ENCODE measurements at regions not wholly inside any gene's neighbourhood (a gene's known extent, or its start where the extent isn't known, plus 50 kb on each side); places are given as distances from the start of the nearest gene placed in this dataset.
A peak's percentile ranks its signal among the peaks of the same experiment; 100 is the strongest.

DNA sequence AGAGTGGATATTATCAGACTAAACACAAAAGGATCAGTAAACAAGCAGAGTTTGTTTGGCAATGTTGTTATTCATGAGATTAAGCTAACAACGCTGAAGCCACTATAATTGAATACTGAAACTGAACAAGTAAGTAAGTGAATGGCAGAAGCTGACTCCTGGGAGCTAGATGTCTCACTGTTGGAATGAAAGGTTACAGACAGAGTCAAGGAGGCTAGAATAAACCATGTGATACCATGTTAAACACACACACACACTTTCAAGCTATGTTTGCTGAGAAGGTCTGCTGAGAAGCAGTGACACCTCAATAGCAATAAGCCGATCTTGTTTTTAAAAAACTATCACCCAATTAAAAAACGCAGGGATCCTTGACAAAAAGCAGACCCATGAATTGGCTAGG is 1609.4 kb upstream of the MIR17HG start:
- no peaks in the 10 kb centered on the region for H3K9me3 Mint-ChIP-seq
- peaks cover 13% of the 10 kb centered on the region for H3K4me1 Mint-ChIP-seq
- ChIA-PET CTCF (no interaction called here), POLR2A (no interaction called here)
- ATAC-seq (no peak), DNase-seq (ENCODE audit: low spot score) (no peak)
- TF ChIP-seq, protein P1, sequence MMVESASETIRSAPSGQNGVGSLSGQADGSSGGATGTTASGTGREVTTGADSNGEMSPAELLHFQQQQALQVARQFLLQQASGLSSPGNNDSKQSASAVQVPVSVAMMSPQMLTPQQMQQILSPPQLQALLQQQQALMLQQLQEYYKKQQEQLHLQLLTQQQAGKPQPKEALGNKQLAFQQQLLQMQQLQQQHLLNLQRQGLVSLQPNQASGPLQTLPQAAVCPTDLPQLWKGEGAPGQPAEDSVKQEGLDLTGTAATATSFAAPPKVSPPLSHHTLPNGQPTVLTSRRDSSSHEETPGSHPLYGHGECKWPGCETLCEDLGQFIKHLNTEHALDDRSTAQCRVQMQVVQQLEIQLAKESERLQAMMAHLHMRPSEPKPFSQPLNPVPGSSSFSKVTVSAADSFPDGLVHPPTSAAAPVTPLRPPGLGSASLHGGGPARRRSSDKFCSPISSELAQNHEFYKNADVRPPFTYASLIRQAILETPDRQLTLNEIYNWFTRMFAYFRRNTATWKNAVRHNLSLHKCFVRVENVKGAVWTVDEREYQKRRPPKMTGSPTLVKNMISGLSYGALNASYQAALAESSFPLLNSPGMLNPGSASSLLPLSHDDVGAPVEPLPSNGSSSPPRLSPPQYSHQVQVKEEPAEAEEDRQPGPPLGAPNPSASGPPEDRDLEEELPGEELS (CRISPR knock-in tag; IDR thresholded peaks at IDR 0.05), result no peak
- TF ChIP-seq, protein P2, sequence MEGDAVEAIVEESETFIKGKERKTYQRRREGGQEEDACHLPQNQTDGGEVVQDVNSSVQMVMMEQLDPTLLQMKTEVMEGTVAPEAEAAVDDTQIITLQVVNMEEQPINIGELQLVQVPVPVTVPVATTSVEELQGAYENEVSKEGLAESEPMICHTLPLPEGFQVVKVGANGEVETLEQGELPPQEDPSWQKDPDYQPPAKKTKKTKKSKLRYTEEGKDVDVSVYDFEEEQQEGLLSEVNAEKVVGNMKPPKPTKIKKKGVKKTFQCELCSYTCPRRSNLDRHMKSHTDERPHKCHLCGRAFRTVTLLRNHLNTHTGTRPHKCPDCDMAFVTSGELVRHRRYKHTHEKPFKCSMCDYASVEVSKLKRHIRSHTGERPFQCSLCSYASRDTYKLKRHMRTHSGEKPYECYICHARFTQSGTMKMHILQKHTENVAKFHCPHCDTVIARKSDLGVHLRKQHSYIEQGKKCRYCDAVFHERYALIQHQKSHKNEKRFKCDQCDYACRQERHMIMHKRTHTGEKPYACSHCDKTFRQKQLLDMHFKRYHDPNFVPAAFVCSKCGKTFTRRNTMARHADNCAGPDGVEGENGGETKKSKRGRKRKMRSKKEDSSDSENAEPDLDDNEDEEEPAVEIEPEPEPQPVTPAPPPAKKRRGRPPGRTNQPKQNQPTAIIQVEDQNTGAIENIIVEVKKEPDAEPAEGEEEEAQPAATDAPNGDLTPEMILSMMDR (IDR thresholded peaks at IDR 0.05), result no peak
- TF ChIP-seq, protein P3, sequence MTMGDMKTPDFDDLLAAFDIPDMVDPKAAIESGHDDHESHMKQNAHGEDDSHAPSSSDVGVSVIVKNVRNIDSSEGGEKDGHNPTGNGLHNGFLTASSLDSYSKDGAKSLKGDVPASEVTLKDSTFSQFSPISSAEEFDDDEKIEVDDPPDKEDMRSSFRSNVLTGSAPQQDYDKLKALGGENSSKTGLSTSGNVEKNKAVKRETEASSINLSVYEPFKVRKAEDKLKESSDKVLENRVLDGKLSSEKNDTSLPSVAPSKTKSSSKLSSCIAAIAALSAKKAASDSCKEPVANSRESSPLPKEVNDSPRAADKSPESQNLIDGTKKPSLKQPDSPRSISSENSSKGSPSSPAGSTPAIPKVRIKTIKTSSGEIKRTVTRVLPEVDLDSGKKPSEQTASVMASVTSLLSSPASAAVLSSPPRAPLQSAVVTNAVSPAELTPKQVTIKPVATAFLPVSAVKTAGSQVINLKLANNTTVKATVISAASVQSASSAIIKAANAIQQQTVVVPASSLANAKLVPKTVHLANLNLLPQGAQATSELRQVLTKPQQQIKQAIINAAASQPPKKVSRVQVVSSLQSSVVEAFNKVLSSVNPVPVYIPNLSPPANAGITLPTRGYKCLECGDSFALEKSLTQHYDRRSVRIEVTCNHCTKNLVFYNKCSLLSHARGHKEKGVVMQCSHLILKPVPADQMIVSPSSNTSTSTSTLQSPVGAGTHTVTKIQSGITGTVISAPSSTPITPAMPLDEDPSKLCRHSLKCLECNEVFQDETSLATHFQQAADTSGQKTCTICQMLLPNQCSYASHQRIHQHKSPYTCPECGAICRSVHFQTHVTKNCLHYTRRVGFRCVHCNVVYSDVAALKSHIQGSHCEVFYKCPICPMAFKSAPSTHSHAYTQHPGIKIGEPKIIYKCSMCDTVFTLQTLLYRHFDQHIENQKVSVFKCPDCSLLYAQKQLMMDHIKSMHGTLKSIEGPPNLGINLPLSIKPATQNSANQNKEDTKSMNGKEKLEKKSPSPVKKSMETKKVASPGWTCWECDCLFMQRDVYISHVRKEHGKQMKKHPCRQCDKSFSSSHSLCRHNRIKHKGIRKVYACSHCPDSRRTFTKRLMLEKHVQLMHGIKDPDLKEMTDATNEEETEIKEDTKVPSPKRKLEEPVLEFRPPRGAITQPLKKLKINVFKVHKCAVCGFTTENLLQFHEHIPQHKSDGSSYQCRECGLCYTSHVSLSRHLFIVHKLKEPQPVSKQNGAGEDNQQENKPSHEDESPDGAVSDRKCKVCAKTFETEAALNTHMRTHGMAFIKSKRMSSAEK (CRISPR knock-in tag; IDR thresholded peaks at IDR 0.05; ENCODE audit: borderline replicate concordance), result no peak
- no peaks in the 10 kb centered on the region for H3K27me3 Mint-ChIP-seq (ENCODE audit: low read depth)
- no peak overlapping the region for H3K4me3 Mint-ChIP-seq
- no peaks in the 10 kb centered on the region for H3K36me3 Mint-ChIP-seq
- no peak overlapping the region for H3K27ac Mint-ChIP-seq

DNA sequence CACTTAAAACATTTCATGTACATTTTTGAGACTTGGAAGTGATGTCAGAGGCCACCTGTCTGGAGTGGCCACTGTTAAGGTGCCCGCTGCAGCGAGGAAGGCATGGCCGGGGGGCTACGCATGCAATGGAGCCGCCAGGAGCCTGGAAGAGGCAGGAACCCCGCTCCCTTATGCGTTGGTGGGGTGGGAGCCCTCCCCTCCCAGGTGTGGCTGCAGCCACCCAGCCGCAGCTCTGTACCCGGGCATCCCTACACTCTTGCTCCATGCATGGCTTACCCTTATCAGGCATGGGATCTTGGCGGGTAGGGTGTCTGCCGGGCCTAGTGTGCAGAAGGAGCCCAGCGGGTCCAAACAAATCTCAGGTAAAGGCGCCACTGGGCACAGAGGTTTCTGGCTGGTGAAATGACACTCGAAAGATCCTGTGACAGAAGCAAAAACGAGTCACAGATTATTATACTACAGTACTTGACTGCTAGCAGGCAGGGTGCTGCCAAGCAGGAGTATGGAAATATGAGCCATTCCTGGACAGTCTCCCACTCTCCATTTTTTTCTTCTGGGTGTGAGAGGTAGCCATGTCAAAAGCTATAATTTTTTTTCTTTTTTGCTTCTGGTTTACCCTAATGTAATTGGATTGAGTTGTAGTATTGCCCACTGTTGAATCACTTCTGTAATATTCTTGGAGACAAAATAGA is 1606.3 kb upstream of the MIR17HG start:
- H3K4me1 Mint-ChIP-seq, result peaks cover 17% of the 10 kb centered on the region
- no peaks in the 10 kb centered on the region for H3K9me3 Mint-ChIP-seq
- H3K27me3 Mint-ChIP-seq (ENCODE audit: low read depth), result no peaks in the 10 kb centered on the region
- no peak overlapping the region for H3K27ac Mint-ChIP-seq
- H3K36me3 Mint-ChIP-seq, result no peaks in the 10 kb centered on the region
- H3K4me3 Mint-ChIP-seq, result no peak overlapping the region
- DNase-seq (ENCODE audit: low spot score), result no peak
- TF ChIP-seq SMAD3 (CRISPR knock-in tag; IDR thresholded peaks at IDR 0.05; ENCODE audit: borderline replicate concordance) (no peak), FOXJ3 (CRISPR knock-in tag; IDR thresholded peaks at IDR 0.05; ENCODE audit: borderline replicate concordance) (no peak), GABPB1 (CRISPR knock-in tag; IDR thresholded peaks at IDR 0.05) (no peak), ZNF263 (CRISPR knock-in tag; IDR thresholded peaks at IDR 0.05; ENCODE audit: low read depth) (no peak)
- TF ChIP-seq, protein P4, sequence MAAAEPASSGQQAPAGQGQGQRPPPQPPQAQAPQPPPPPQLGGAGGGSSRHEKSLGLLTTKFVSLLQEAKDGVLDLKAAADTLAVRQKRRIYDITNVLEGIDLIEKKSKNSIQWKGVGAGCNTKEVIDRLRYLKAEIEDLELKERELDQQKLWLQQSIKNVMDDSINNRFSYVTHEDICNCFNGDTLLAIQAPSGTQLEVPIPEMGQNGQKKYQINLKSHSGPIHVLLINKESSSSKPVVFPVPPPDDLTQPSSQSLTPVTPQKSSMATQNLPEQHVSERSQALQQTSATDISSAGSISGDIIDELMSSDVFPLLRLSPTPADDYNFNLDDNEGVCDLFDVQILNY (CRISPR knock-in tag; IDR thresholded peaks at IDR 0.05), result no peak
- TF ChIP-seq, protein P2 (IDR thresholded peaks at IDR 0.05), result no peak
- TF ChIP-seq, protein P5, sequence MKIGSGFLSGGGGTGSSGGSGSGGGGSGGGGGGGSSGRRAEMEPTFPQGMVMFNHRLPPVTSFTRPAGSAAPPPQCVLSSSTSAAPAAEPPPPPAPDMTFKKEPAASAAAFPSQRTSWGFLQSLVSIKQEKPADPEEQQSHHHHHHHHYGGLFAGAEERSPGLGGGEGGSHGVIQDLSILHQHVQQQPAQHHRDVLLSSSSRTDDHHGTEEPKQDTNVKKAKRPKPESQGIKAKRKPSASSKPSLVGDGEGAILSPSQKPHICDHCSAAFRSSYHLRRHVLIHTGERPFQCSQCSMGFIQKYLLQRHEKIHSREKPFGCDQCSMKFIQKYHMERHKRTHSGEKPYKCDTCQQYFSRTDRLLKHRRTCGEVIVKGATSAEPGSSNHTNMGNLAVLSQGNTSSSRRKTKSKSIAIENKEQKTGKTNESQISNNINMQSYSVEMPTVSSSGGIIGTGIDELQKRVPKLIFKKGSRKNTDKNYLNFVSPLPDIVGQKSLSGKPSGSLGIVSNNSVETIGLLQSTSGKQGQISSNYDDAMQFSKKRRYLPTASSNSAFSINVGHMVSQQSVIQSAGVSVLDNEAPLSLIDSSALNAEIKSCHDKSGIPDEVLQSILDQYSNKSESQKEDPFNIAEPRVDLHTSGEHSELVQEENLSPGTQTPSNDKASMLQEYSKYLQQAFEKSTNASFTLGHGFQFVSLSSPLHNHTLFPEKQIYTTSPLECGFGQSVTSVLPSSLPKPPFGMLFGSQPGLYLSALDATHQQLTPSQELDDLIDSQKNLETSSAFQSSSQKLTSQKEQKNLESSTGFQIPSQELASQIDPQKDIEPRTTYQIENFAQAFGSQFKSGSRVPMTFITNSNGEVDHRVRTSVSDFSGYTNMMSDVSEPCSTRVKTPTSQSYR (CRISPR knock-in tag; IDR thresholded peaks at IDR 0.05), result no peak
- ATAC-seq, result peak; percentile 34; the same call in 1 of the 2 replicates
- POLR2A ChIA-PET, result no interaction called here
- CTCF ChIA-PET, result no interaction called here
